Fibroblast of villous mesenchyme (primary cell): ENCODE measurements at regions not wholly inside any gene's neighbourhood (a gene's known extent, or its start where the extent isn't known, plus 50 kb on each side); places are given as distances from the start of the nearest gene placed in this dataset.

Experiments
- DNase-seq: peaks from one replicate; pipeline ENCODE4 v3.0.0-alpha.2; 2010; ENCODE audit warnings: low read depth
- H3K4me3 ChIP-seq: 2 replicates; pipeline ENCODE4 v1.5.1; 2011; ENCODE audit warnings: low read depth, mild to moderate bottlenecking, low read length
- TF ChIP-seq, protein P1 (sequence below): IDR thresholded peaks from 2 replicates; pipeline ENCODE4 v1.5.1; 2012; ENCODE audit warnings: low read depth, mild to moderate bottlenecking, low read length; ENCODE audit not compliant: insufficient read depth

DNA sequence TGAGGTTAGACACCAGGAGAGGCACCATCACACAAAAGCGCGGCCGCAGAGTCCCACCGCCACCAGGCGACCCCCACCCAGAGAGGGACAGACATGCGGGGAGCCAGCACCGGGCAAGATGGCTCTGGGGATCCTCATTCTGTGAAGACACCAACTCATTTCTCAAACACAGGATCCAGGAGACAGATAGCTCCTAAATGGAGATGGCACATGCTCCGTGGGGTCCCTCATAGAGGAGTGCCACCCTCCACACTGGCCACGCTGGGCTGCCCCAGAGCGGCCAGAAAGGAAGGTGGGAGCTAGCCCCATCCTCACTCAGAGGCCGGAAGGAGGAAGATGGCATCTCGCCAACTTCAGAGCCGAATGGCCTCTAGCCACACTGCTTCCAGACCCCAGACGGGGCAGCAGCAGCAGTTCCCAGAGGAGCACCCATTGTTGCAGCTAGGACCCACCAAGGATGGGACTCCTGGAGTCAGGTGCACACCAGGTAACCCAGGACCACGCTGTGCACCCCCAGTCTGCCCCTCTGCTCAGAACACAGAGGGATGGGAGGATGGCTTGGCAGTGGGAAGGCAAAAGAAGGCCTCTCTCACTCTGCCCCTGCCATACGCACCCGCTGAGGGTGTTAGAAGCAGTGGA is 78.6 kb downstream of the ZIC5 start:
- TF ChIP-seq, protein P1, sequence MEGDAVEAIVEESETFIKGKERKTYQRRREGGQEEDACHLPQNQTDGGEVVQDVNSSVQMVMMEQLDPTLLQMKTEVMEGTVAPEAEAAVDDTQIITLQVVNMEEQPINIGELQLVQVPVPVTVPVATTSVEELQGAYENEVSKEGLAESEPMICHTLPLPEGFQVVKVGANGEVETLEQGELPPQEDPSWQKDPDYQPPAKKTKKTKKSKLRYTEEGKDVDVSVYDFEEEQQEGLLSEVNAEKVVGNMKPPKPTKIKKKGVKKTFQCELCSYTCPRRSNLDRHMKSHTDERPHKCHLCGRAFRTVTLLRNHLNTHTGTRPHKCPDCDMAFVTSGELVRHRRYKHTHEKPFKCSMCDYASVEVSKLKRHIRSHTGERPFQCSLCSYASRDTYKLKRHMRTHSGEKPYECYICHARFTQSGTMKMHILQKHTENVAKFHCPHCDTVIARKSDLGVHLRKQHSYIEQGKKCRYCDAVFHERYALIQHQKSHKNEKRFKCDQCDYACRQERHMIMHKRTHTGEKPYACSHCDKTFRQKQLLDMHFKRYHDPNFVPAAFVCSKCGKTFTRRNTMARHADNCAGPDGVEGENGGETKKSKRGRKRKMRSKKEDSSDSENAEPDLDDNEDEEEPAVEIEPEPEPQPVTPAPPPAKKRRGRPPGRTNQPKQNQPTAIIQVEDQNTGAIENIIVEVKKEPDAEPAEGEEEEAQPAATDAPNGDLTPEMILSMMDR, result no peak
- no peak for DNase-seq
- H3K4me3 ChIP-seq, result no peak overlapping the region

DNA sequence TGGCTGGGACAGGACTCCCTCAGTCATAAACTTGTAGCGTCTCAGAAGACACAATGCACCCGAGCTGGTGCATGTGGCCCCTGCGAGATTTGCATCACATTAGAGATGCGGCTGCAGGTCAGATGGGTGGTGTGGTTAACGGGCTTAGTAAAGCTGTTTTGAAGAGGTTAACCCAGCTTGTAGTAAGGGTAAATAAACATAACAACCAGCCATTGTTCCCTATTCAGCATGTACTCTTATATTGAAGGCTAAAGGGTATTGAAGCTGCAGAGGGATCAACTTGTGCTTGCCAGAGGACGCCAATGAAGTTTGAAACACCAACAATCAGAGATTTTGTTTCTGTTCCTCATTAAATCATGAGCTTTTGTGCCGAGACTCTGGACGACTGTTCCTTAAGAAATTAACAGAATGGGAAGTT is 79.4 kb downstream of the ZIC5 start:
- no peak overlapping the region for H3K4me3 ChIP-seq
- TF ChIP-seq, protein P1, result no peak
- DNase-seq, result no peak

DNA sequence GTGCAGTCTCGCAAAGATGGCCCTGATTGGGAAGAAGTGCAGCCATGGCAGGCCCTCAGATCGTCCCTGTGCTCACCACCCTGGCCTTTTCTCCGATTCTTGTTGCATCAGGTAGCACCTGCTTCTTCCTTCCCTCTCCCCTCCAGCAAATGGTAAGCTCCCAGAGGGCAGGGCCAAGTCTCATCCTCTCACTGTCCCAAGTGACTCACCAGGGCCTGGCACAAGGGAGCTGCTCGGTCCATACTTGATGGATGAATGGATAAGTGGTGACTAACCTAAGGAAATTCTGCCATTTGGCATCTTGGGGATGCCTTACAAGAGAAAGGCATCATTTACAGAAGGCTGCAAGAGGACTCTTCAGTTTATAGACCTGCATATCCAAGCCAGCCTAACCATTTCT is 84.9 kb downstream of the ZIC5 start:
- no peak for DNase-seq
- TF ChIP-seq, protein P1, result no peak
- no peak overlapping the region for H3K4me3 ChIP-seq

DNA sequence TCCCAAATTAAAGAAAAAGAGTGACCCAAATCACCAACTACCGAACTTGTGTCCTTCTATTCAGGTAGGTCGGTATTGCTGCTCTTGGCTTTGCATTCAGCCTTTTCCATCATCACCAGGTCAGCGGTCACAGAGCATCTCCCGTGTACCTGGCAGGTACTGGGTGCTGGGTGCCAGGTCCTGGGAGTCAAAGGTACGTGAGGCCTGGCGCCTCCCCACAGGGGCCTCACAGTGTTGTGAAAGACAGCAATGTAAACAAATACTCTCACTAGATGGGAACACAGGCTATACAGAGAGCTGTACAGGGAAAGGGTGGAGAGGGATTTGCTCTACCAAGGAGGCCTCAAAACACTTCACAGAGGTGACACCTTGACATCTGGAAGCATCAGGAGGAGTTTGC is 86.7 kb downstream of the ZIC5 start:
- H3K4me3 ChIP-seq, result no peak overlapping the region
- TF ChIP-seq, protein P1, result no peak
- no peak for DNase-seq

DNA sequence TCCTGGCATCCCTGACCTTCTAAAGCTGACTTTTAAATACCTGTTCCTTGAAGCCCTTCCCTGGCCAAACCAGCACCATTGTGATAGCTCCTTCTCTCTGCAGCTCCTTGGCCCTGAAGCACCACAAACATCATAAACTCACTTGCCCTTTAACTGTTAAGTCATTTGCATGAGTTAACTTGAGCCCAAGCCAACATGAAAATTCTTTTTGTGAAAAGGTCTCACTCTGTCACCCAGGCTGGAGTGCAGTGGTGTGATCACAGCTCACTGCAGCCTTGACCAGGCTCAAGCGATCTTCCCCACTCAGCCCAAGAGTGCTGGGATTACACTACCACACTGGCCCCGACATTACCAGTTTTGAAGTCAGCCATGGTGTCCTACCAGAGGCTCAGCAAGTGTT is 87.8 kb downstream of the ZIC5 start:
- TF ChIP-seq, protein P1, result no peak
- no peak overlapping the region for H3K4me3 ChIP-seq
- no peak for DNase-seq

DNA sequence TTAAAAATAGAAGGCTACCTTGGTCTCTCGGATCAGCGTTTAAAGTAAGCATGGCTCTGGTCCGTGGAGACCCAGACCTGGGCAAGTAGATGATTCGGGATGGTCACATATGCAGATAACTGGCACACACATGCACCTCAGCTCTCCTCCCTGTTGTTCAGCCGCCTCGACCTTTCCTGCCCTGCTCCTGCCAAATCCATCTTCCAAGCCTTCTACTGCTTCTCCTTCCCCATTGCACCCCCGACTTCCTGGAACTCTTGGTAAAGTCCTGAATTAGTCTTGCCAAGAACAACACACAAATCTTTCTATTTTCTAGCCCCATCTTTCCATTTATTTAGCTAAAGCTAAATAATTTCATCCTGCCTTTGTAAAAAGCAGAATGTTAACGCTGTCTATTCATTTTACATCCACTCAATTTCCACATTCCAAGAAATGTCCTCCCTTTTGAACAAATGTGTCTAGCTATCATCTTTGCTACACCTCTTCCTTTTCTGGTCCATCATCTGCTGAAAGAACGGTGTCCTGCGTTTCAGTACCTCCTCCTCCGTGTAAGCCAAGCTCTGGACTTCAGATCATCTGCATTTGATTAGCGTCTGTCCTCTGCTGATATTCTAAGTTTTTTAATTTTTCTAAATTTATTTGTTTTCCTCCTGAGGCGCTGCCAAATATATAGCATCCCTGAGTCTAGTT is 92.5 kb downstream of the ZIC5 start:
- H3K4me3 ChIP-seq, result no peak overlapping the region
- TF ChIP-seq, protein P1, result no peak
- no peak for DNase-seq
